Gastroesophageal sphincter (tissue), 4 donors: ENCODE measurements at regions not wholly inside any gene's neighbourhood (a gene's known extent, or its start where the extent isn't known, plus 50 kb on each side); places are given as distances from the start of the nearest gene placed in this dataset.

Experiments used
- ATAC-seq: fragments of 150-250 bp; one replicate; pipeline ENCODE4 v1.9.1; 2016; ENCODE audit warnings: mild to moderate bottlenecking, moderate library complexity
- H3K27ac ChIP-seq, 4 donors: fragments of 200-600 bp; sonication (generic) in 3 of 4; 1 replicate in 3 of 4; 2 replicates in 1 of 4; pipeline ENCODE4 v1.5.1; 2016 to 2019
- H3K27me3 ChIP-seq: fragments of 200-600 bp; sonication (generic); one replicate; pipeline ENCODE4 v1.5.1; 2019
- H3K36me3 ChIP-seq, 2 donors: fragments of 200-600 bp; sonication (generic); one replicate each; pipeline ENCODE4 v1.5.1; 2019; ENCODE audit warnings: control low read depth in 1 of 2
- H3K4me1 ChIP-seq, 3 donors: fragments of 200-600 bp; sonication (generic); 1 replicate in 2 of 3; 2 replicates in 1 of 3; pipeline ENCODE4 v1.5.1; 2016 to 2019; ENCODE audit warnings: control low read depth in 2 of 3
- H3K4me3 ChIP-seq, 2 donors: fragments of 200-600 bp; sonication (generic); one replicate each; pipeline ENCODE4 v1.5.1; 2019; ENCODE audit warnings: mild to moderate bottlenecking in 1 of 2, moderate library complexity in 1 of 2
- H3K9me3 ChIP-seq, 3 donors: fragments of 200-600 bp; sonication (generic); one replicate each; pipeline ENCODE4 v1.5.1; 2017 to 2019; ENCODE audit warnings: control low read depth in 2 of 3
- EP300 ChIP-seq: sonication (generic); formaldehyde crosslinking; IDR thresholded peaks from one replicate; pipeline ENCODE4 v1.6.1; 2017; ENCODE audit warnings: antibody characterized with exemption, mild to moderate bottlenecking
- POLR2A ChIP-seq, 2 donors: fragments of 450-650 bp; IDR thresholded peaks; one replicate each; pipeline ENCODE4 v1.6.1; 2017; ENCODE audit warnings: antibody characterized with exemption in 2 of 2, mild to moderate bottlenecking in 2 of 2, moderate library complexity in 1 of 2
- POLR2AphosphoS5 ChIP-seq: sonication (generic); formaldehyde crosslinking; IDR thresholded peaks from one replicate; pipeline ENCODE4 v1.6.1; 2017; ENCODE audit warnings: antibody characterized with exemption
- WGBS, 2 donors: methylation state at CpG; one replicate each; pipeline ENCODE4 v1.1.5; 2018; ENCODE audit warnings: low coverage in 1 of 2; 5-methylcytosine and 5-hydroxymethylcytosine counted together
- TF ChIP-seq, protein P1 (sequence below), 4 experiments: fragments of 200-600 bp in 2 of 4; fragments of 450-650 bp in 2 of 4; sonication (generic) in 1 of 4; IDR thresholded peaks; one replicate each; pipeline ENCODE4 v1.5.1; 2017 to 2019; ENCODE audit warnings: antibody characterized with exemption in 4 of 4, mild to moderate bottlenecking in 2 of 4, moderate library complexity in 2 of 4

DNA sequence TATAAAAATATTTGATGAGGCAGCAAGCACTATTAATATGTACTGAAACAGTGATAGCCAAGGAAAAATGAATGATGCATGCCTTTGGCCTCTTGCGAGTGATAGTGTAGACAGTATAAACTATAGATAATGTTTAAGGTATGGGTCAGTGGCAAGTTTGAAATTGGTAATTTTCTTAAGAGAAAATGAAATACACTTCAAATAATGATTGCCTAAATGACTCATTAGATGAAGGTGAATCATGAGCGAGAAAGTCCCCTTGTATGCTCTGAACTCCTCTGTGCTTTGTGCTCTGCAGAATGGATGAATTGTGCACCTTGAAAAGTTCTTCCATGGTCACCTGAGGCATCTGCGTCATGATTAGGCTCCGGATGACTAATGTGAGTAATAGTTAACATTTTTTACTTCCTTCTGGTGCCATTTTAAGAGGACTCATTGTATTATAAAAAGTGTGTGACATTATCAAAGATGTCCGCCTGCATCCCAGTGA, 84.9 kb upstream of the RTL1 start:
- Histone ChIP-seq H3K27ac (no peak overlapping the region), H3K27me3 (no peaks in the 10 kb centered on the region), H3K4me1 (no peaks in the 10 kb centered on the region), H3K9me3 (no peaks in the 10 kb centered on the region), H3K4me3 (no peak overlapping the region), H3K36me3 (no peaks in the 10 kb centered on the region)
- no peak for TF ChIP-seq POLR2AphosphoS5
- TF ChIP-seq, protein P1, sequence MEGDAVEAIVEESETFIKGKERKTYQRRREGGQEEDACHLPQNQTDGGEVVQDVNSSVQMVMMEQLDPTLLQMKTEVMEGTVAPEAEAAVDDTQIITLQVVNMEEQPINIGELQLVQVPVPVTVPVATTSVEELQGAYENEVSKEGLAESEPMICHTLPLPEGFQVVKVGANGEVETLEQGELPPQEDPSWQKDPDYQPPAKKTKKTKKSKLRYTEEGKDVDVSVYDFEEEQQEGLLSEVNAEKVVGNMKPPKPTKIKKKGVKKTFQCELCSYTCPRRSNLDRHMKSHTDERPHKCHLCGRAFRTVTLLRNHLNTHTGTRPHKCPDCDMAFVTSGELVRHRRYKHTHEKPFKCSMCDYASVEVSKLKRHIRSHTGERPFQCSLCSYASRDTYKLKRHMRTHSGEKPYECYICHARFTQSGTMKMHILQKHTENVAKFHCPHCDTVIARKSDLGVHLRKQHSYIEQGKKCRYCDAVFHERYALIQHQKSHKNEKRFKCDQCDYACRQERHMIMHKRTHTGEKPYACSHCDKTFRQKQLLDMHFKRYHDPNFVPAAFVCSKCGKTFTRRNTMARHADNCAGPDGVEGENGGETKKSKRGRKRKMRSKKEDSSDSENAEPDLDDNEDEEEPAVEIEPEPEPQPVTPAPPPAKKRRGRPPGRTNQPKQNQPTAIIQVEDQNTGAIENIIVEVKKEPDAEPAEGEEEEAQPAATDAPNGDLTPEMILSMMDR (IDR thresholded peaks at IDR 0.05): no peak
- no peak for TF ChIP-seq EP300
- no peak for TF ChIP-seq POLR2A (IDR thresholded peaks at IDR 0.05)
- WGBS, 2 donors: 81 to 95% methylated on average over 4 to 5 of the region's 5 CpGs
- ATAC-seq: no peak

DNA sequence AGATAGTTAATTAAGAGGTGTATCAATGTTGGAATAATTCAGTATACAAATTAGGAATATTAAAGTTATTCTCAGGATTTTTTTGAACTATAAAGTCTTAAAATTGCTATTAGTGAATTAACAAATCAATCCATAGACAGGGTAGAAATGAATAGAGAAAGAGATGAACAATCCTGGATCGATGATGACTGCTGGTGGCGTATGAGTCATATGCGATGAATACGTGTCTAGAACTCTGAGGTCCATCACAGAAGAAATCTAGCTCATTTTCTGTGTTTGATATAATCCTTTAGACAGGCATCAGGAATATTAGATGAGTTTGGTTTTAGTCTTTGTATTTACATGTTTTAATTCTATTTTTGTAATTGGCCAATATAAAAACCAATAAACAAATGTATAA, 85.4 kb upstream of the RTL1 start:
- Histone ChIP-seq H3K27ac (no peak overlapping the region), H3K4me1 (no peaks in the 10 kb centered on the region), H3K27me3 (no peaks in the 10 kb centered on the region), H3K36me3 (no peaks in the 10 kb centered on the region), H3K9me3 (no peaks in the 10 kb centered on the region), H3K4me3 (no peak overlapping the region)
- 89 to 93% methylated on average over 4 of the region's 4 CpGs for WGBS, 2 donors
- TF ChIP-seq, protein P1 (IDR thresholded peaks at IDR 0.05): no peak
- TF ChIP-seq EP300 (no peak), POLR2AphosphoS5 (no peak), POLR2A (IDR thresholded peaks at IDR 0.05) (no peak)
- no peak for ATAC-seq

DNA sequence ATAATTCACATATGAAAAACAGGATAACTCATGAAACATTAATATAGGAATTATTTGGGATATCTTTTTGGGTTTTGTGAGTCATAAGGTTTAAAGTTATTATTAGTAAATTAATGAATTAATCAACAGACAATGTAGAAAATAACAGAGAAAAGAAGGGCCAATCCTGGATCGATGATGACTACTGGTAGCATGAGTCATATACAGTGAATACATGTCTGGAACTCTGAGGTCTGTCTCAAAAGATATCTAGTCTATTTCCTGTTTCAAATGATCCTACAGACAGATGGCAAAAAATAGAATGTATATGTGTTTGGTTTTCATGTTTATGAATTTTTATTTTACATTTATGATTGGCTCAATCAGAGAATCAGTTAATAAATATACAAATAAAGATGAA, 86.4 kb upstream of the RTL1 start:
- Histone ChIP-seq H3K27ac (no peak overlapping the region), H3K36me3 (no peaks in the 10 kb centered on the region), H3K4me3 (no peak overlapping the region), H3K27me3 (no peaks in the 10 kb centered on the region), H3K4me1 (no peaks in the 10 kb centered on the region), H3K9me3 (no peaks in the 10 kb centered on the region)
- WGBS, 2 donors: 72 to 93% methylated on average over 1 of the region's 1 CpG
- TF ChIP-seq, protein P1 (IDR thresholded peaks at IDR 0.05): no peak
- no peak for ATAC-seq

DNA sequence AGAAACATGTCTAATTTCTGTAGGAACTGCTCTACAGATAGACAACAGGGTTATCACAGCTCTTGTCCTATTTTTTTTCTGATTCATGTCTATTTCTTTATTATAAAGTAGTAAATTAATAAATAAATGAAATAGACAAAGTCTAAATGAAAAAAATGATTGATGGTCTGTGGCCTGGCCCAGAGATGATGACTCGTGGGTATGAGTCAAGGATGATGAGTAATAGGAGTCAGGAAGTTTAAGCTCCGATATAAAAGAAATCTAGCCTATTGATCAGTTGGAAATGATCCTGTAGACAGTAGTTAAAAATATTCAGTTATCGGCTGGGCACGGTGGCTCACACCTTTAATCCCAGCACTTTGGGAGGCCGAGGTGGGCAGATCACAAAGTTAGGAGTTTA, 90.6 kb upstream of the RTL1 start:
- Histone ChIP-seq H3K4me1 (no peaks in the 10 kb centered on the region), H3K36me3 (no peaks in the 10 kb centered on the region), H3K27ac (no peak overlapping the region), H3K27me3 (no peaks in the 10 kb centered on the region), H3K9me3 (no peaks in the 10 kb centered on the region), H3K4me3 (no peak overlapping the region)
- 61 to 81% methylated on average over 5 of the region's 5 CpGs for WGBS, 2 donors
- no peak for ATAC-seq
- TF ChIP-seq, protein P1 (IDR thresholded peaks at IDR 0.05): no peak
- no peak for TF ChIP-seq POLR2AphosphoS5
- no peak for TF ChIP-seq EP300
- TF ChIP-seq POLR2A (IDR thresholded peaks at IDR 0.05): no peak

DNA sequence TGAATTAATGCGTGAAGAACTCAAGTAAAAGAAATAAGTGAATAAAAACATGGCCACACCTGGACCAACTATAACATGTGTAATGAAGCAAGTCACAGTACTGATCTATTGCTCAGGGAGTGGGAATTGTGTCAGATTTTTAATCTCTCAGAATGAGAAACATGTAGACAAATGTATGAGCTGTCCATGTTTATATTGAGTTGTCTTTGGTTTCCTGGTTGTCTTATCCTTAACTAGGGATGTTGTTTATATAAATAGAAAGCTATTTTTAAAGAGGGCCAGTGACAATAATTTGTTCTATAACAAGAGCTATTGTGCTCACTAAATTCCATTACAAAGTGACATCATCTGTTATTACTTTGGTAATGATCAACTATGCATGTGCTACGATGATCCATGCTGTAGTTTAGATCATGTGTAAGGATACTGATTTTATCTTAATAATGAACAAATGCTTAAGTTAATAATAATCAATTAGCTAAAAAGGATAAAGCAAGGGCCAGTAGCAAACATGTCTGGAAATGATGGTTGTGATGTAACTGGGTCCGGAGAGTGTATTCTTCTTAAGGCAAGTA, 91.3 kb upstream of the RTL1 start:
- Histone ChIP-seq H3K27ac (no peak overlapping the region), H3K4me3 (no peak overlapping the region), H3K27me3 (no peaks in the 10 kb centered on the region), H3K9me3 (no peaks in the 10 kb centered on the region), H3K4me1 (no peaks in the 10 kb centered on the region), H3K36me3 (no peaks in the 10 kb centered on the region)
- WGBS, 2 donors: 73 to 83% methylated on average over 3 of the region's 3 CpGs
- TF ChIP-seq POLR2AphosphoS5 (no peak), EP300 (no peak), POLR2A (IDR thresholded peaks at IDR 0.05) (no peak)
- TF ChIP-seq, protein P1 (IDR thresholded peaks at IDR 0.05): no peak
- ATAC-seq: no peak
